ENCODE measurements at regions not wholly inside any gene's neighbourhood (a gene's known extent, or its start where the extent isn't known, plus 50 kb on each side); places are given as distances from the start of the nearest gene placed in this dataset.

DNA sequence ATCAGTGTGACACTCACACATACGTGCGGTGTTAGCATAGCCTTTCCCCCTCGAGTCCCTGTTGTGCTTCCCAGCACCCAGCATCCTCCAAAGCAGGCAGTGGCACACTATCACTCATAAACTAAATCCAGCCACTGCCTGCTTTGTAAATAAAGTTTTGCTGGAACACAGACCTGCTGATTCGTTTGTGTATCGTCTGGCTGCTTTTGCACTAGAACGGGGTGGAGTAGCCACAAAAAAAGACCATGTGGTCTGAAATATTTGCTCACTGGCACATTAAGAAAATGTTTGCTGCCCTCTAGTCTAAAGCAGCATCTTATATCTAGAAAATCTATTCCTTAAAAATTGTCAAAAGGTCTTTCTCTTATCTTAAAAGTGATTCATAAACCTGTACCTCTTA, 341.2 kb upstream of the ZFHX3 start:
- Mint-ChIP-seq H3K27me3 (peaks cover 50% of the 10 kb centered on the region), H3K4me1 (ENCODE audit: low read depth) (no peaks in the 10 kb centered on the region), H3K36me3 (ENCODE audit: insufficient read depth) (no peaks in the 10 kb centered on the region), H3K9me3 (ENCODE audit: low read depth) (no peaks in the 10 kb centered on the region), H3K27ac (no peak overlapping the region), H3K4me3 (ENCODE audit: low read depth) (no peak overlapping the region)
- TF ChIP-seq CTCF (IDR thresholded peaks at IDR 0.05; ENCODE audit: unreplicated experiment), result no peak
- no peak for DNase-seq (ENCODE audit: low spot score, unreplicated experiment)

DNA sequence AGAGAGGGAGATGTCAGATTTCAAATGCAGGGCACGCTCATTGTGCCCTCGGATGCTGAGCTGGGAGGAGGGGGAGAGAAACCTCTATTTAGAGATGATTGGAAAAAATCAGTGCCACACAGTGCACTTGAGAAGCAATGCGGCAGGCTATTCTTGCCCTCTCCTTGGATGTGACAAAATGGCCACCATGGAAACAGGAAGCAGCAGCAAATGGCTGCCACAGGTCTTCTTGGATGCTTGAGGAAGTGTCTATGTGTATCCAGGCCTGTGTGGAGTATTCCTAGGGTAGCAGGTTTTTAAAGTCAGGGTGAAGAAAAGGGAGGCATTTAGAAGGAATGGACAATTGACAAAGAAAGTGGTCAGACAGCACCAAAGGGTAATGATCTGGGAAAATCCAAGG, 340.1 kb upstream of the ZFHX3 start:
- H3K27me3 Mint-ChIP-seq, result peaks cover 53% of the 10 kb centered on the region
- H3K27ac Mint-ChIP-seq, result no peak overlapping the region
- DNase-seq (ENCODE audit: low spot score, unreplicated experiment), result no peak
- no peaks in the 10 kb centered on the region for H3K36me3 Mint-ChIP-seq (ENCODE audit: insufficient read depth)
- H3K4me1 Mint-ChIP-seq (ENCODE audit: low read depth), result no peaks in the 10 kb centered on the region
- no peaks in the 10 kb centered on the region for H3K9me3 Mint-ChIP-seq (ENCODE audit: low read depth)
- no peak overlapping the region for H3K4me3 Mint-ChIP-seq (ENCODE audit: low read depth)
- no peak for TF ChIP-seq CTCF (IDR thresholded peaks at IDR 0.05; ENCODE audit: unreplicated experiment)

DNA sequence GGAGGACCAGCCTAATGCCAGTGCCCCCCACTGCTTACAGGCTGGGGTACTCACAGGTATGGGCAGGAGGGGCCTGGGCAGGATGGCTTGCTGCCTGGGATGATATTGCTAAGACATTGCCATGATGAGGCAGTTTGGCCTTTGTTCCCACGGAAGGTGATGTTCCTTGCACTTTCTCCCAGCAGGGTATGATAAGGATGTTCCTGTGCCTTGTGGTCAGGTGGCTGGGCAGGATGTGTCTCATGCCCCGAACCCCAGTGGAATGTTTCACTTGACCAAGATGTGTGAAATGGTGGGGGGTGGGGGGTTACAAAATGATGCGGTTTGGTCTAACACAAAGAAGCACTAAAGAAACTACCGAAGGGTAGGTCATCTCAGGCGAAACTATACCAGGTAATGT, 337.8 kb upstream of the ZFHX3 start:
- Mint-ChIP-seq H3K4me1 (ENCODE audit: low read depth) (no peaks in the 10 kb centered on the region), H3K4me3 (ENCODE audit: low read depth) (no peak overlapping the region)

GRCh38 chr16:73384506-73385089, 336.7 kb upstream of the ZFHX3 start:
- Mint-ChIP-seq H3K27ac (no peak overlapping the region), H3K27me3 (peaks cover 63% of the 10 kb centered on the region), H3K4me3 (ENCODE audit: low read depth) (no peak overlapping the region), H3K36me3 (ENCODE audit: insufficient read depth) (no peaks in the 10 kb centered on the region), H3K9me3 (ENCODE audit: low read depth) (no peaks in the 10 kb centered on the region), H3K4me1 (ENCODE audit: low read depth) (peaks cover 6% of the 10 kb centered on the region)
- no peak for DNase-seq (ENCODE audit: low spot score, unreplicated experiment)
- TF ChIP-seq CTCF (IDR thresholded peaks at IDR 0.05; ENCODE audit: unreplicated experiment), result no peak

More for the DNA sequence above, 337.8 kb upstream of the ZFHX3 start:
- peaks cover 60% of the 10 kb centered on the region for H3K27me3 Mint-ChIP-seq
- H3K9me3 Mint-ChIP-seq (ENCODE audit: low read depth), result no peaks in the 10 kb centered on the region
- H3K36me3 Mint-ChIP-seq (ENCODE audit: insufficient read depth), result no peaks in the 10 kb centered on the region
- no peak for TF ChIP-seq CTCF (IDR thresholded peaks at IDR 0.05; ENCODE audit: unreplicated experiment)
- H3K27ac Mint-ChIP-seq, result no peak overlapping the region
- no peak for DNase-seq (ENCODE audit: low spot score, unreplicated experiment)

GRCh38 chr16:73383988-73384365, 336.0 kb upstream of the ZFHX3 start:
- Mint-ChIP-seq H3K36me3 (ENCODE audit: insufficient read depth) (no peaks in the 10 kb centered on the region), H3K27ac (no peak overlapping the region), H3K4me1 (ENCODE audit: low read depth) (peaks cover 6% of the 10 kb centered on the region), H3K9me3 (ENCODE audit: low read depth) (no peaks in the 10 kb centered on the region), H3K4me3 (ENCODE audit: low read depth) (no peak overlapping the region), H3K27me3 (peaks cover 66% of the 10 kb centered on the region)
- no peak for TF ChIP-seq CTCF (IDR thresholded peaks at IDR 0.05; ENCODE audit: unreplicated experiment)
- no peak for DNase-seq (ENCODE audit: low spot score, unreplicated experiment)
